ENCODE measurements at regions not wholly inside any gene's neighbourhood (a gene's known extent, or its start where the extent isn't known, plus 50 kb on each side); places are given as distances from the start of the nearest gene placed in this dataset.
A peak's percentile ranks its signal among the peaks of the same experiment; 100 is the strongest.

- no peak for DNase-seq
Observed at GRCh38 chr1:13976485-13976884, 276.5 kb downstream of the PRDM2 start.

- DNase-seq: no peak
Observed at GRCh38 chr1:13981142-13981541, 281.2 kb downstream of the PRDM2 start.

- no peak for DNase-seq
Observed at GRCh38 chr1:13983393-13983792, 283.4 kb downstream of the PRDM2 start.

- no peak for DNase-seq
Observed at GRCh38 chr1:13990939-13991338, 291.0 kb downstream of the PRDM2 start.

- no peak for DNase-seq
Observed at GRCh38 chr1:13992489-13993285, 292.7 kb downstream of the PRDM2 start.

- no peak for DNase-seq
Observed at GRCh38 chr1:13994386-13994785, 294.4 kb downstream of the PRDM2 start.

GRCh38 chr1:13996334-13996733, 296.3 kb downstream of the PRDM2 start:
- DNase-seq: no peak

- no peak for DNase-seq
Observed at GRCh38 chr1:14003552-14003951, 303.6 kb downstream of the PRDM2 start.

- DNase-seq: no peak
Observed at GRCh38 chr1:14009582-14009981, 309.6 kb downstream of the PRDM2 start.

- no peak for DNase-seq
Observed at GRCh38 chr1:14010476-14010875, 310.5 kb downstream of the PRDM2 start.

- DNase-seq: no peak
Observed at GRCh38 chr1:14011132-14011531, 311.1 kb downstream of the PRDM2 start.

- no peak for DNase-seq
Observed at GRCh38 chr1:14011888-14012287, 311.9 kb downstream of the PRDM2 start.

GRCh38 chr1:14014929-14015328, 314.9 kb downstream of the PRDM2 start:
- peak; percentile 32 for DNase-seq

- DNase-seq: peak; percentile 41
Observed at GRCh38 chr1:14015917-14016316, 315.9 kb downstream of the PRDM2 start.

- DNase-seq: peak; percentile 73
Observed at GRCh38 chr1:14017531-14017961, 317.6 kb downstream of the PRDM2 start.

GRCh38 chr1:14019461-14019860, 319.5 kb downstream of the PRDM2 start:
- DNase-seq: no peak

GRCh38 chr1:14020006-14020405, 320.0 kb downstream of the PRDM2 start:
- no peak for DNase-seq

GRCh38 chr1:14027099-14027498, 327.1 kb downstream of the PRDM2 start:
- peak; percentile 80 for DNase-seq

GRCh38 chr1:14031461-14031860, 331.5 kb downstream of the PRDM2 start:
- no peak for DNase-seq

GRCh38 chr1:14034506-14034905, 334.5 kb downstream of the PRDM2 start:
- DNase-seq: no peak

- DNase-seq: peak; percentile 68
Observed at GRCh38 chr1:14037101-14037847, 337.3 kb downstream of the PRDM2 start.

- DNase-seq: peak; percentile 12
Observed at GRCh38 chr1:14039582-14040430, 339.8 kb downstream of the PRDM2 start.

- no peak for DNase-seq
Observed at GRCh38 chr1:14049965-14050364, 350.0 kb downstream of the PRDM2 start.

Data from eye (tissue), 1 donor.